Sciatic nerve (tissue), 2 donors: ENCODE measurements at regions not wholly inside any gene's neighbourhood (a gene's known extent, or its start where the extent isn't known, plus 50 kb on each side); places are given as distances from the start of the nearest gene placed in this dataset.

Experiments used
- ATAC-seq: fragments of 200-7000 bp; cut with Tn5 transposase; one replicate; pipeline ENCODE4 v1.9.1; 2020; ENCODE audit warnings: mild to moderate bottlenecking, moderate library complexity
- DNase-seq: peaks from one replicate; pipeline ENCODE4 v3.0.0-alpha.2; 2020; ENCODE audit warnings: low spot score
- intact Hi-C: fragments of 100-400 bp; cut with DNase I; formaldehyde crosslinking; loops from one replicate; pipeline ENCODE4 v1.14.2; 2022
- donor health status: DM: no; HTN: no; CAD: no.
- donor health status: DM: no; HTN: no; CAD: no.

- intact Hi-C loops, result no loop called here
- ATAC-seq (no peak), DNase-seq (no peak)
These were observed 266.2 kb downstream of the FBXO15 start for GRCh38 chr18:73881396-73881917.

GRCh38 chr18:73880387-73880786 lies 267.2 kb downstream of the FBXO15 start:
- DNase-seq, result no peak
- ATAC-seq, result no peak
- intact Hi-C loops, result no loop called here

- ATAC-seq (no peak), DNase-seq (no peak)
- intact Hi-C loops, result no loop called here
These were observed 267.9 kb downstream of the FBXO15 start for GRCh38 chr18:73879766-73880165.

GRCh38 chr18:73879328-73879727 lies 268.3 kb downstream of the FBXO15 start:
- intact Hi-C loops, result no loop called here
- DNase-seq, result no peak
- no peak for ATAC-seq

GRCh38 chr18:73869182-73869581 lies 278.5 kb downstream of the FBXO15 start:
- intact Hi-C loops, result no loop called here
- ATAC-seq (no peak), DNase-seq (no peak)

- intact Hi-C loops, result no loop called here
- no peak for ATAC-seq
These were observed 285.9 kb downstream of the FBXO15 start for GRCh38 chr18:73861771-73862170.

GRCh38 chr18:73859837-73860397 lies 287.7 kb downstream of the FBXO15 start:
- DNase-seq, result no peak
- ATAC-seq, result no peak
- intact Hi-C loops, result no loop called here

More at GRCh38 chr18:73861771-73862170, 285.9 kb downstream of the FBXO15 start:
- DNase-seq, result no peak

GRCh38 chr18:73852789-73853549 lies 294.7 kb downstream of the FBXO15 start:
- no peak for DNase-seq
- ATAC-seq, result no peak
- intact Hi-C loops, result no loop called here

GRCh38 chr18:73850782-73851181 lies 296.9 kb downstream of the FBXO15 start:
- ATAC-seq, result no peak
- intact Hi-C loops, result no loop called here

GRCh38 chr18:73848656-73849055 lies 299.0 kb downstream of the FBXO15 start:
- ATAC-seq (peak; percentile 95), DNase-seq (no peak)
- intact Hi-C loops, result no loop called here

More at GRCh38 chr18:73850782-73851181, 296.9 kb downstream of the FBXO15 start:
- no peak for DNase-seq

- no peak for ATAC-seq
- DNase-seq, result no peak
- intact Hi-C loops, result no loop called here
These were observed 304.2 kb downstream of the FBXO15 start for GRCh38 chr18:73843455-73843854.

GRCh38 chr18:73842795-73843394 lies 304.7 kb downstream of the FBXO15 start:
- DNase-seq, result peak; percentile 71
- intact Hi-C loops, result no loop called here
- ATAC-seq, result peak; percentile 65

GRCh38 chr18:73841661-73842060 lies 306.0 kb downstream of the FBXO15 start:
- DNase-seq, result no peak
- intact Hi-C loops, result no loop called here
- no peak for ATAC-seq

- intact Hi-C loops, result no loop called here
- ATAC-seq, result no peak
- no peak for DNase-seq
These were observed 307.2 kb downstream of the FBXO15 start for GRCh38 chr18:73840319-73840945.

- DNase-seq (no peak), ATAC-seq (no peak)
- intact Hi-C loops, result no loop called here
These were observed 308.2 kb downstream of the FBXO15 start for GRCh38 chr18:73839441-73839840.

GRCh38 chr18:73838107-73838506 lies 309.5 kb downstream of the FBXO15 start:
- no peak for DNase-seq

GRCh38 chr18:73835656-73836364 lies 311.8 kb downstream of the FBXO15 start:
- intact Hi-C loops, result no loop called here
- ATAC-seq (no peak), DNase-seq (no peak)

More at GRCh38 chr18:73838107-73838506, 309.5 kb downstream of the FBXO15 start:
- intact Hi-C loops, result no loop called here
- no peak for ATAC-seq

GRCh38 chr18:73835039-73835438 lies 312.6 kb downstream of the FBXO15 start:
- intact Hi-C loops, result no loop called here
- no peak for DNase-seq
- ATAC-seq, result no peak

GRCh38 chr18:73831688-73832087 lies 315.9 kb downstream of the FBXO15 start:
- intact Hi-C loops, result no loop called here
- no peak for ATAC-seq
- DNase-seq, result no peak
